ENCODE measurements at regions not wholly inside any gene's neighbourhood (a gene's known extent, or its start where the extent isn't known, plus 50 kb on each side); places are given as distances from the start of the nearest gene placed in this dataset.

- Histone ChIP-seq H2BK15ac (ENCODE audit: low read length) (no peak overlapping the region), H3K14ac (ENCODE audit: low read length) (no peak overlapping the region), H3K9ac (ENCODE audit: low read depth, low read length, poor library complexity) (no peak overlapping the region), H3K18ac (ENCODE audit: low read length) (no peak overlapping the region), H3K4me1 (ENCODE audit: control insufficient read depth in 2 of 2, insufficient read depth in 1 of 2, low read depth in 1 of 2, low read length in 2 of 2) (no peaks in the 10 kb centered on the region), H2AFZ (ENCODE audit: low read length) (no peak overlapping the region), H3K27ac (replicated peaks; ENCODE audit: low read length) (no peak overlapping the region), H3K4ac (ENCODE audit: low read length) (no peak overlapping the region), H4K8ac (ENCODE audit: low read depth, low read length) (no peak overlapping the region), H2BK12ac (ENCODE audit: low read length) (no peak overlapping the region), H3K9me3 (replicated peaks in 1 of 2; ENCODE audit: control insufficient read depth in 2 of 2, insufficient read depth in 1 of 2, low read depth in 1 of 2, low read length in 2 of 2) (peaks cover 0 to 9% of the 10 kb centered on the region in 2 donors), H3K79me1 (ENCODE audit: low read depth, low read length) (no peaks in the 10 kb centered on the region), H2BK120ac (ENCODE audit: low read depth, low read length) (no peak overlapping the region), H3K4me3 (ENCODE audit: low read length in 2 of 2) (no peak overlapping the region), H3K36me3 (replicated peaks in 1 of 2; ENCODE audit: control insufficient read depth in 2 of 2, insufficient read depth in 2 of 2, low read length in 2 of 2) (no peaks in the 10 kb centered on the region), H3K27me3 (ENCODE audit: control insufficient read depth in 3 of 3, insufficient read depth in 3 of 3, low read depth in 1 of 3, low read length in 3 of 3) (peaks cover 27 to 75% (median 69%) of the 10 kb centered on the region in 3 experiments), H3K4me2 (ENCODE audit: insufficient read depth, low read length, poor library complexity, severe bottlenecking) (no peak overlapping the region), H3K23ac (ENCODE audit: low read depth, low read length, poor library complexity) (no peak overlapping the region), H2AK5ac (ENCODE audit: low read depth, low read length) (no peak overlapping the region), H2BK5ac (ENCODE audit: low read length) (no peak overlapping the region), H4K91ac (ENCODE audit: low read depth, low read length, poor library complexity) (no peak overlapping the region)
- no peak for DNase-seq (ENCODE audit: low spot score)
- no CpG with 5 or more reads among the region's 15 CpGs for WGBS, 2 donors (ENCODE audit: extremely low coverage in 2 of 2, insufficient read length in 2 of 2, insufficient replicate concordance in 1 of 2)
Measured at GRCh38 chr6:28764761-28765282, 159.0 kb downstream of the TRIM27 start.

GRCh38 chr6:28765978-28766351 is 157.8 kb downstream of the TRIM27 start:
- no peak overlapping the region for H3K27ac ChIP-seq (replicated peaks; ENCODE audit: low read length)
- no peak overlapping the region for H3K9ac ChIP-seq (ENCODE audit: low read depth, low read length, poor library complexity)
- no CpG with 5 or more reads among the region's 13 CpGs for WGBS, 2 donors (ENCODE audit: extremely low coverage in 2 of 2, insufficient read length in 2 of 2, insufficient replicate concordance in 1 of 2)
- no peaks in the 10 kb centered on the region for H3K36me3 ChIP-seq (replicated peaks in 1 of 2; ENCODE audit: control insufficient read depth in 2 of 2, insufficient read depth in 2 of 2, low read length in 2 of 2)
- H2BK12ac ChIP-seq (ENCODE audit: low read length) = no peak overlapping the region
- H3K4me2 ChIP-seq (ENCODE audit: insufficient read depth, low read length, poor library complexity, severe bottlenecking) = no peak overlapping the region
- DNase-seq (ENCODE audit: low spot score) = no peak
- no peak overlapping the region for H2BK15ac ChIP-seq (ENCODE audit: low read length)
- H3K4me1 ChIP-seq (ENCODE audit: control insufficient read depth in 2 of 2, insufficient read depth in 1 of 2, low read depth in 1 of 2, low read length in 2 of 2) = no peaks in the 10 kb centered on the region
- H3K18ac ChIP-seq (ENCODE audit: low read length) = no peak overlapping the region
- H3K4me3 ChIP-seq (ENCODE audit: low read length in 2 of 2) = no peak overlapping the region
- H4K91ac ChIP-seq (ENCODE audit: low read depth, low read length, poor library complexity) = no peak overlapping the region
- H3K23ac ChIP-seq (ENCODE audit: low read depth, low read length, poor library complexity) = no peak overlapping the region
- H2AFZ ChIP-seq (ENCODE audit: low read length) = no peak overlapping the region
- H3K14ac ChIP-seq (ENCODE audit: low read length) = no peak overlapping the region
- no peak overlapping the region for H2BK120ac ChIP-seq (ENCODE audit: low read depth, low read length)
- H3K4ac ChIP-seq (ENCODE audit: low read length) = no peak overlapping the region
- H2BK5ac ChIP-seq (ENCODE audit: low read length) = no peak overlapping the region
- H4K8ac ChIP-seq (ENCODE audit: low read depth, low read length) = no peak overlapping the region
- peaks cover 36 to 83% (median 78%) of the 10 kb centered on the region in 3 experiments for H3K27me3 ChIP-seq (ENCODE audit: control insufficient read depth in 3 of 3, insufficient read depth in 3 of 3, low read depth in 1 of 3, low read length in 3 of 3)
- peaks cover 0 to 9% of the 10 kb centered on the region in 2 donors for H3K9me3 ChIP-seq (replicated peaks in 1 of 2; ENCODE audit: control insufficient read depth in 2 of 2, insufficient read depth in 1 of 2, low read depth in 1 of 2, low read length in 2 of 2)
- no peaks in the 10 kb centered on the region for H3K79me1 ChIP-seq (ENCODE audit: low read depth, low read length)
- no peak overlapping the region for H2AK5ac ChIP-seq (ENCODE audit: low read depth, low read length)

DNA sequence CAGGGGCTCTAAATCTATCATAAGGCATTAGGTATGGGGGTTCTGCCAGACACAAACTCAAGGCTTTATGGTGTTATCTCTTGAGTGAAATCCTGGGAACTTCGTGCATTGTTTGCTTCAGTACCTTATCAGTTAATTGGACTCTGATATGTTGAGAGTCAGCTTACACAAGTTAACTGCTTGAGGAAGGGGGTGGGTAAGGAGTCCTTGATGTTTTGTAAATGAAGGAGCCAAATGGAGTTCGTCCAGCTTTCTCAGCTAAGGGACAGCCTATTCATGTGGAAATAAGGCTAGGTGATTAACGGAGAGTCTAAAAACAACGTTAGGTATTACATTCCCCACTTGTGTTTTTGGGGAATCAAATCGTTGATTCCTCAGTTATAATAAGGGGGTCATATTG is 157.4 kb downstream of the TRIM27 start:
- Histone ChIP-seq H3K9ac (ENCODE audit: low read depth, low read length, poor library complexity) (no peak overlapping the region), H3K27ac (replicated peaks; ENCODE audit: low read length) (no peak overlapping the region), H3K4me3 (ENCODE audit: low read length in 2 of 2) (no peak overlapping the region), H2BK12ac (ENCODE audit: low read length) (no peak overlapping the region), H2AK5ac (ENCODE audit: low read depth, low read length) (no peak overlapping the region), H3K23ac (ENCODE audit: low read depth, low read length, poor library complexity) (no peak overlapping the region), H3K36me3 (replicated peaks in 1 of 2; ENCODE audit: control insufficient read depth in 2 of 2, insufficient read depth in 2 of 2, low read length in 2 of 2) (no peaks in the 10 kb centered on the region), H3K14ac (ENCODE audit: low read length) (no peak overlapping the region), H3K9me3 (replicated peaks in 1 of 2; ENCODE audit: control insufficient read depth in 2 of 2, insufficient read depth in 1 of 2, low read depth in 1 of 2, low read length in 2 of 2) (peaks cover 0 to 12% of the 10 kb centered on the region in 2 donors), H2BK5ac (ENCODE audit: low read length) (no peak overlapping the region), H4K8ac (ENCODE audit: low read depth, low read length) (no peak overlapping the region), H2BK120ac (ENCODE audit: low read depth, low read length) (no peak overlapping the region), H2AFZ (ENCODE audit: low read length) (no peak overlapping the region), H2BK15ac (ENCODE audit: low read length) (no peak overlapping the region), H3K4ac (ENCODE audit: low read length) (no peak overlapping the region), H4K91ac (ENCODE audit: low read depth, low read length, poor library complexity) (no peak overlapping the region), H3K4me1 (ENCODE audit: control insufficient read depth in 2 of 2, insufficient read depth in 1 of 2, low read depth in 1 of 2, low read length in 2 of 2) (no peaks in the 10 kb centered on the region), H3K79me1 (ENCODE audit: low read depth, low read length) (no peaks in the 10 kb centered on the region), H3K18ac (ENCODE audit: low read length) (no peak overlapping the region), H3K27me3 (ENCODE audit: control insufficient read depth in 3 of 3, insufficient read depth in 3 of 3, low read depth in 1 of 3, low read length in 3 of 3) (peaks cover 38 to 88% (median 83%) of the 10 kb centered on the region in 3 experiments), H3K4me2 (ENCODE audit: insufficient read depth, low read length, poor library complexity, severe bottlenecking) (no peak overlapping the region)
- DNase-seq (ENCODE audit: low spot score) = no peak
- WGBS, 2 donors (ENCODE audit: extremely low coverage in 2 of 2, insufficient read length in 2 of 2, insufficient replicate concordance in 1 of 2) = no CpG with 5 or more reads among the region's 5 CpGs

DNA sequence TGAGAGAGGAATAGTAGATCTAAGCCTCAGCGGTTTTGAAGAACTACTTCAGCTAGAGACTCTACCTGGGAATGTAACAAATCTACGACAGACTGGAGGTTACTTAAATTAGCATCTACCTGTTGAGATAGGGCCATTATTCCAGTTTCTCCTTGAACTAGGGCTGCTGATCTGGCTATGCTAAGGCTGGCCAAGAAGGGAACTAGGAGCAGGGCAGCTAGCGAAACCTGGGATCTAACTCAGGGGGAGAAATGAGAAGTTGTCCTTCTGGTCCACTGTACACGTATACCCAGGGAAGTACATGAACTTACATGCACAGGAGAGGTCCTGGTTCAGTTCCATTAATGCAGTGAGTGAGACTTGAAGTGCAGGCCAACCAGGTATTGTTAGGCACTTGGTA is 156.7 kb downstream of the TRIM27 start:
- Histone ChIP-seq H2BK5ac (ENCODE audit: low read length) (no peak overlapping the region), H3K79me1 (ENCODE audit: low read depth, low read length) (no peaks in the 10 kb centered on the region), H3K9ac (ENCODE audit: low read depth, low read length, poor library complexity) (no peak overlapping the region), H4K8ac (ENCODE audit: low read depth, low read length) (no peak overlapping the region), H3K27me3 (ENCODE audit: control insufficient read depth in 3 of 3, insufficient read depth in 3 of 3, low read depth in 1 of 3, low read length in 3 of 3) (peaks cover 44 to 95% (median 88%) of the 10 kb centered on the region in 3 experiments), H3K36me3 (replicated peaks in 1 of 2; ENCODE audit: control insufficient read depth in 2 of 2, insufficient read depth in 2 of 2, low read length in 2 of 2) (no peaks in the 10 kb centered on the region), H3K4ac (ENCODE audit: low read length) (no peak overlapping the region), H3K4me1 (ENCODE audit: control insufficient read depth in 2 of 2, insufficient read depth in 1 of 2, low read depth in 1 of 2, low read length in 2 of 2) (no peaks in the 10 kb centered on the region), H2BK12ac (ENCODE audit: low read length) (no peak overlapping the region), H2AK5ac (ENCODE audit: low read depth, low read length) (no peak overlapping the region), H2AFZ (ENCODE audit: low read length) (no peak overlapping the region), H3K23ac (ENCODE audit: low read depth, low read length, poor library complexity) (no peak overlapping the region), H3K14ac (ENCODE audit: low read length) (no peak overlapping the region), H3K18ac (ENCODE audit: low read length) (no peak overlapping the region), H2BK120ac (ENCODE audit: low read depth, low read length) (no peak overlapping the region), H3K27ac (replicated peaks; ENCODE audit: low read length) (no peak overlapping the region), H4K91ac (ENCODE audit: low read depth, low read length, poor library complexity) (no peak overlapping the region), H2BK15ac (ENCODE audit: low read length) (no peak overlapping the region), H3K4me2 (ENCODE audit: insufficient read depth, low read length, poor library complexity, severe bottlenecking) (no peak overlapping the region), H3K4me3 (ENCODE audit: low read length in 2 of 2) (no peak overlapping the region), H3K9me3 (replicated peaks in 1 of 2; ENCODE audit: control insufficient read depth in 2 of 2, insufficient read depth in 1 of 2, low read depth in 1 of 2, low read length in 2 of 2) (peaks cover 0 to 13% of the 10 kb centered on the region in 2 donors)
- WGBS, 2 donors (ENCODE audit: extremely low coverage in 2 of 2, insufficient read length in 2 of 2, insufficient replicate concordance in 1 of 2) = no CpG with 5 or more reads among the region's 4 CpGs
- no peak for DNase-seq (ENCODE audit: low spot score)

Data from neuronal stem cell (in vitro differentiated cells).